Choroid plexus epithelial cell (primary cell): ENCODE measurements at regions not wholly inside any gene's neighbourhood (a gene's known extent, or its start where the extent isn't known, plus 50 kb on each side); places are given as distances from the start of the nearest gene placed in this dataset.
"Not testable (repeated sequence)": the region's sequence is repeated elsewhere in the genome, so short reads cannot be mapped to it uniquely, and the experiment has no call there.

Experiments
- DNase-seq: peaks from one replicate; pipeline ENCODE4 v3.0.0-alpha.2; 2010; ENCODE audit warnings: low read depth
- H3K4me3 ChIP-seq: 2 replicates; pipeline ENCODE4 v1.5.1; 2011; ENCODE audit warnings: low read depth, mild to moderate bottlenecking, control low read depth, low read length, moderate library complexity
- CTCF ChIP-seq: conservative IDR thresholded peaks from 2 replicates; pipeline ENCODE4 v1.5.1; 2011; ENCODE audit warnings: low read depth, mild to moderate bottlenecking, control low read depth, inconsistent platforms, low read length, moderate library complexity

GRCh38 chr5:1593903-1594356, 70.2 kb upstream of the LPCAT1 start:
- TF ChIP-seq CTCF, result no peak
- no peak overlapping the region for H3K4me3 ChIP-seq
- DNase-seq, result no peak

GRCh38 chr5:1588071-1588694, 64.4 kb upstream of the LPCAT1 start:
- DNase-seq, H3K4me3 ChIP-seq: not testable (repeated sequence)

- H3K4me3 ChIP-seq, DNase-seq: not testable (repeated sequence)
Measured at GRCh38 chr5:1583081-1583875, 59.5 kb upstream of the LPCAT1 start.

GRCh38 chr5:1579389-1579788, 55.6 kb upstream of the LPCAT1 start:
- H3K4me3 ChIP-seq, DNase-seq: not testable (repeated sequence)

GRCh38 chr5:1576851-1577250, 53.1 kb upstream of the LPCAT1 start:
- not testable (repeated sequence) for DNase-seq, H3K4me3 ChIP-seq

GRCh38 chr5:1575991-1576714, 52.4 kb upstream of the LPCAT1 start:
- not testable (repeated sequence) for H3K4me3 ChIP-seq, DNase-seq

GRCh38 chr5:1575491-1575890, 51.7 kb upstream of the LPCAT1 start:
- not testable (repeated sequence) for DNase-seq, H3K4me3 ChIP-seq

GRCh38 chr5:1574023-1574318, 50.2 kb upstream of the LPCAT1 start:
- H3K4me3 ChIP-seq, DNase-seq: not testable (repeated sequence)

- H3K4me3 ChIP-seq, DNase-seq: not testable (repeated sequence)
Measured at GRCh38 chr5:1573217-1574022, 49.7 kb upstream of the LPCAT1 start.
